HUES48 (cell line): ENCODE measurements at regions not wholly inside any gene's neighbourhood (a gene's known extent, or its start where the extent isn't known, plus 50 kb on each side); places are given as distances from the start of the nearest gene placed in this dataset.
A peak's percentile ranks its signal among the peaks of the same experiment; 100 is the strongest.

ENCODE experiments used
- H3K27ac ChIP-seq: one replicate; pipeline ENCODE4 v1.7.0; 2013; ENCODE audit warnings: low read depth, low read length, inconsistent platforms
- H3K27me3 ChIP-seq: 2 replicates; pipeline ENCODE4 v1.6.1; 2013; ENCODE audit warnings: mild to moderate bottlenecking, low read length; ENCODE audit not compliant: control insufficient read depth, insufficient read depth
- H3K36me3 ChIP-seq: 2 replicates; pipeline ENCODE4 v1.6.1; 2013; ENCODE audit warnings: low read length; ENCODE audit not compliant: control insufficient read depth, insufficient read depth
- H3K4me1 ChIP-seq: 2 replicates; pipeline ENCODE4 v1.6.1; 2013; ENCODE audit warnings: mild to moderate bottlenecking, low read length; ENCODE audit not compliant: control insufficient read depth, insufficient read depth
- H3K4me3 ChIP-seq: 2 replicates; pipeline ENCODE4 v1.5.1; 2013; ENCODE audit warnings: mild to moderate bottlenecking, low read depth, low read length
- H3K9ac ChIP-seq: 2 replicates; pipeline ENCODE4 v1.6.1; 2013; ENCODE audit warnings: mild to moderate bottlenecking, low read depth, low read length, moderate library complexity
- H3K9me3 ChIP-seq: 2 replicates; pipeline ENCODE4 v1.6.1; 2013; ENCODE audit warnings: low read length; ENCODE audit not compliant: control insufficient read depth, insufficient read depth

DNA sequence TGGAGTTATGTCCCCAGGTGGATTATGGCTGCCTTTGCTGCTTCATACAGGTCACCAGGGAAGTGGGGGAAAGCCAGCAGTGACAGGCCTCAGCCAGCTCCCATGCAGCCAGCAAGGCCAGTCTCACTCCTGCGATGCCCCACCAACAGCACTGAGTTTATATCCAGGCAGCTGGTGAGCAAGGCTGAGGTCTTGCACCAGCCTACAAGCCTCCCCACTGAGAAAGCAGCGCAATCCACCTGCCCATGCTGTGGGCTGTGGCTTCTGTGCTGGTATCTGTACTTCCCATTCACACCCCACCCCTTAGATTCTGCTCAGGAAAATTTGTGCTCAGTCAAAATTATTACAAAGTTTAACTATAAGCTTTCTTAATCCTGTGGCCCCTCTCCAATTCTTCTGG is 153.5 kb downstream of the HHIP start:
- H3K9ac ChIP-seq: no peak overlapping the region
- H3K9me3 ChIP-seq: no peaks in the 10 kb centered on the region
- H3K4me1 ChIP-seq: peaks cover 10% of the 10 kb centered on the region

DNA sequence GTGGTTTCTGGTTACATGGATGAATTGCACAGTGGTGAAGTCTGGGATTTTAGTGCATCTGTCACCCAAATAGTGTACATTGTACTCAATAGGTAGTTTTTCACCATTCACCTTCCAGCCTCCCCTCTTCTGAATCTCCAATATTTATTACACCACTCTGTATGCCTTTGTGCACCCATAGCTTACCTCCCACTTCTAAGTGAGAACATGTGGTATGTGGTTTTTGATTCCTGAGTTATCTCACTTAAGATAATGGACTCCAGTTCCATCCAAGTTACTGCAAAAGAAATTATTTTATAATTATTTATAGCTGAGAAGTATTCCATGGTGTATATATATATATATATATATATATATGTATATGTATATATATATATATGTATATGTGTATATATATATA is 155.8 kb downstream of the HHIP start:
- peaks cover 10% of the 10 kb centered on the region for H3K4me1 ChIP-seq

More for the DNA sequence above, 153.5 kb downstream of the HHIP start:
- no peaks in the 10 kb centered on the region for H3K27me3 ChIP-seq
- no peaks in the 10 kb centered on the region for H3K36me3 ChIP-seq
- no peak overlapping the region for H3K4me3 ChIP-seq
- H3K27ac ChIP-seq: no peak overlapping the region

DNA sequence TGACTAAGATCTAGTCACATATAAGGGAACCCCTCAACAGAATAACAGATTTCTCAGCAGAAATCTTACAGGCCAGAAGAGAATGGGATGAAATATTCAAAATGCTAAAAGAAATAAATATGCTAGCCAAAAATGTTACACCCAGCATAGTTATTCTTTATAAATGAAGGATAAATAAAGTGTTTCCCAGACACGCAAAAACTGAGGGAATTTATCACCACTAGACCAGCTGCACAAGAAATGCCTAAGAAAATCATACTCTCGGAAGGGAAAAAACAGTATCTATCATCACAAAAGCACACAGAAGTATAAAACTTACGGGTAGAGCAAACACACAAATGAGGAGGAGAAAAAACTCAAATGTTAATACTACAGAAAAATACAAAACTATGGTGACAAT is 162.1 kb downstream of the HHIP start:
- peaks cover 9% of the 10 kb centered on the region; the same call in 1 of the 2 replicates for H3K4me1 ChIP-seq
- H3K4me3 ChIP-seq: no peak overlapping the region
- H3K36me3 ChIP-seq: no peaks in the 10 kb centered on the region
- H3K9me3 ChIP-seq: peaks cover 11% of the 10 kb centered on the region
- H3K27me3 ChIP-seq: no peaks in the 10 kb centered on the region
- no peak overlapping the region for H3K27ac ChIP-seq
- H3K9ac ChIP-seq: no peak overlapping the region

More for the DNA sequence above, 155.8 kb downstream of the HHIP start:
- Histone ChIP-seq H3K36me3 (no peaks in the 10 kb centered on the region), H3K27ac (no peak overlapping the region), H3K27me3 (no peaks in the 10 kb centered on the region), H3K9ac (no peak overlapping the region), H3K4me3 (no peak overlapping the region), H3K9me3 (no peaks in the 10 kb centered on the region)

DNA sequence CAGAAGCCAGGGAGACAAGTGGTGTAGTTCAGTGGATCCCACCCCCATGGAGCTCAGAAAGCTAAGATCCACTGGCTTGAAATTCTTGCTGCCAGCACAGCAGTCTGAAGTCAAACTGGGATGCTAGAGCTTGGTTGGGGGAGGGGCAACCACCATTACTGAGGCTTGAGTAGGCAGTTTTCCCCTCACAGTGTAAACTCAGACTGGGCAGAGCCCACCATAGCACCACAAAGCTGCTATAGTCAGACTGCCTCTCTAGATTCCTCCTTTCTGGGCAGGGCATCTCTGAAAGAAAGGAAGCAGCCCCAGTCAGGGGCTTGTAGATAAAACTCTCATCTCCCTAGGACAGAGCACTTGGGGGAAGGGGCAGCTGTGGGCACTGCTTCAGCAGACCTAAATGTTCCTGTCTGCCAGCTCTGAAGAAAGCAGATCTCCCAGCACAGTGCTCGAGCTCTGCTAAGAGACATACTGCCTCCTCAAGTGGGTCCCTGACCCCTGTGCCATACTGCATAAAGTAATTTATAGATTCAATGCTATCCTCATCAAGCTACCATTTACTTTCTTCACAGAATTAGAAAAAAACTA is 163.2 kb downstream of the HHIP start:
- Histone ChIP-seq H3K9ac (peak overlapping the region; percentile 45), H3K4me3 (peak overlapping the region; percentile 39; the same call in 1 of the 2 replicates), H3K36me3 (no peaks in the 10 kb centered on the region)

DNA sequence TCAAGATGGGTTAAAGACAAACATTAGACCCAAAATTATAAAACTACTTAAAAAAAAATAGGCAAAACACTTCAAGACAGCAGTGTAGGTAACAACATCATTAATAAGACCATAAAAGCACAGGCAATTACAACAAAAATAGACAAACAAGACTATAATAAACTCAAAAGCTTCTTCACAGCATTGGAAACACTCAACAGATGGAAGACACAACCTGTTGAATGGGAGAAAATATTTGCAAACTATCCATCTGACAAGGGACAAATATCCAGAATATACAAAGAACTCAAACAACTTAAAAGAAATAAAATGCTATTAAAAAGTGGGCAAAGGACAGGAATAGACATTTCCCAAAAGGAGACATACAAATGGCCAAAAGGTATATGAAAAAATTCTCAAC is 170.7 kb downstream of the HHIP start:
- Histone ChIP-seq H3K9ac (no peak overlapping the region), H3K27ac (no peak overlapping the region), H3K27me3 (no peaks in the 10 kb centered on the region), H3K36me3 (no peaks in the 10 kb centered on the region), H3K4me3 (no peak overlapping the region), H3K9me3 (peaks cover 6% of the 10 kb centered on the region; the same call in 1 of the 2 replicates), H3K4me1 (no peaks in the 10 kb centered on the region)

More for the DNA sequence above, 163.2 kb downstream of the HHIP start:
- Histone ChIP-seq H3K4me1 (peaks cover 9% of the 10 kb centered on the region; the same call in 1 of the 2 replicates), H3K9me3 (peaks cover 15% of the 10 kb centered on the region), H3K27me3 (no peaks in the 10 kb centered on the region), H3K27ac (peak overlapping the region; percentile 58)

DNA sequence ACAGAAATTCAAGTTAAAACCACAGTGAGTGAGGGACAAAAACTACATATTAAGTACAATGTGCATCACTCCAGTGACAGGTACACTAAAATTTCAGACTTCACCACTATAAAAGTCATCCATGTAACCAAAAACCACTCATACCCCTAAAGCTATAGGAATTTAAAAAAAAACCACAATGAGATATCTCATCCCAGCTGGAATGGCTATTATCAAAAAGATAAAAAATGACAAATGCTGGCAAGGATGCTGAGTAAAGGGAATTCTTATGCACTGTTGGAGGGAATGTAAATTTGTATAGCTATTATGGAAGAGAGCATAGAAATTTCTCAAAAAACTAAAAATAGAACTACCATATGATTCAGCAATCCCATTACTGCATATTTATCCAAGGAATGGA is 171.1 kb downstream of the HHIP start:
- no peak overlapping the region for H3K9ac ChIP-seq
- no peak overlapping the region for H3K4me3 ChIP-seq
- H3K9me3 ChIP-seq: peaks cover 6% of the 10 kb centered on the region; the same call in 1 of the 2 replicates
- H3K27me3 ChIP-seq: no peaks in the 10 kb centered on the region
- no peak overlapping the region for H3K27ac ChIP-seq
- H3K4me1 ChIP-seq: no peaks in the 10 kb centered on the region
- H3K36me3 ChIP-seq: no peaks in the 10 kb centered on the region

DNA sequence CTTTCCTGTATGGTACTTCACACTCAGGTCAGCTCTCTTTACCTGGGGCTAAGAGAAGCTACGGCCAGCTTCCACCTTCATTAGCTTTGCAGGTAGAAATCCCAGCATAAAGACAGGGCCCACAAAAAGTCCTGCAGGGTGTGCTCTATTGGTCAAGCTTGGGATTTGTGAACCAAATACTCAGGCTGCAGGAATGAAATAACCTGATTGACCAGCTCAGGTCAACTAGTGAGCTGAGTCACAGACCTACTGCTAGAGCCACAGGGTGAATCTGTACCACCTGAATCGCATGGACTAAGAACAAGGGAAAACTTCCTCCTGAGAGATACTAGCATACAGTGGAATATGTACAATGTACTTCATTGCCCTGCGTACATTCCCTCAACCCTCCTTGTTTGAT is 172.2 kb downstream of the HHIP start:
- Histone ChIP-seq H3K4me1 (no peaks in the 10 kb centered on the region), H3K9ac (no peak overlapping the region), H3K27me3 (no peaks in the 10 kb centered on the region), H3K27ac (no peak overlapping the region), H3K4me3 (no peak overlapping the region), H3K36me3 (no peaks in the 10 kb centered on the region), H3K9me3 (peaks cover 4% of the 10 kb centered on the region; the same call in 1 of the 2 replicates)

DNA sequence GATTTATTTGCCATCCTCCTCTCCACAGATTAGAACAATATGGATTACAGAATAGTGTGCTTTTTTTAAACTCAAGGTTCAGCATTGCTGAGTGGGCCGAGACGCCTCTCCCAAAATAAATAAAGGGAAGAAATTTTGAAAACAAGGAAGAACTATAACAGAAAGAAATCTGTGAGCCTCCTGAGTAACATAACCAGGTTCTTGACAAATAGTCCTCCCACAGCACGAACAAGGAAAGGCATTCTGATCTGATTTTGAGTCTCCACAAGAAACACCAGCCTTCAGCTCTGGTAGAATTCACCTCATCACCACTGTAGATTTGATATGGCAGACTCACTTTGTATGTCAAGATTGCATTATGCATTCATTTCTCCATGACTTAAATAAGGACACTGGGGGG is 173.6 kb downstream of the HHIP start:
- H3K4me1 ChIP-seq: no peaks in the 10 kb centered on the region
- no peak overlapping the region for H3K9ac ChIP-seq
- H3K27me3 ChIP-seq: no peaks in the 10 kb centered on the region
- no peak overlapping the region for H3K27ac ChIP-seq
- no peaks in the 10 kb centered on the region; the same call in 1 of the 2 replicates for H3K9me3 ChIP-seq
- no peak overlapping the region for H3K4me3 ChIP-seq
- H3K36me3 ChIP-seq: no peaks in the 10 kb centered on the region

DNA sequence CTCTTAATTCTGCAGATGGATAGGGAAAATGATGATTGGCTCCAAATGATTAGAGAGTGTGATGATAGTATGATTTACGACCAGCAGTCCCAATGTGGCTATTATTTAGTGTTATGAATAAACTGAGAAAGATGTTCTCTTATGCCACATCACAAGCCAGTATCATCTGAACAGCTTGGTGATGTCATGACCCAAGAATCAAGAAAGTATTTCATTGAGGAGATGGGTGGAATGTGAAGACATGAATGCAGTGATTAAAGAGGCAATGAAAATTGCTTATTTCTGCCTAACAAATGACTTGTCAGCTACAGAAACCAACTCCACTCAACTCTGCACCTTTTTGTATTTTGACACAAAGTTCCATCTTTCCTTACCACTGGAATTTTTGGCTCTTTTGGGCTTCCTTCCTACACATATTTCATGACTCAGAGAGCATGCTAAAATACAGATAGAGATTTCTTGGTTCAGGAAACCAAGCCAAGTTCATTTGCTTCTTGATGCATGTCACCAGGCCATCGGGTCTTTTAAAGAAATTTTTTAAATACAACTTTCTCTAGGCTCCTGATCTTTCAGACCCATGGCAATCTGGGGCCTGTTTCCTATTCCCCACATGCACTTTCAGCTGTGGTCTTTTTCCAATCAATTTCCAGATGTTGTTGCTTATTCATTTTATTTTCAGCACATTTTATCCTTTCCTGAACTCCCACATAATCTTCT is 174.2 kb downstream of the HHIP start:
- H3K9me3 ChIP-seq: no peaks in the 10 kb centered on the region; the same call in 1 of the 2 replicates
- no peaks in the 10 kb centered on the region for H3K36me3 ChIP-seq
- H3K4me3 ChIP-seq: no peak overlapping the region
- no peaks in the 10 kb centered on the region for H3K27me3 ChIP-seq
- H3K4me1 ChIP-seq: no peaks in the 10 kb centered on the region
- no peak overlapping the region for H3K27ac ChIP-seq
- H3K9ac ChIP-seq: no peak overlapping the region

DNA sequence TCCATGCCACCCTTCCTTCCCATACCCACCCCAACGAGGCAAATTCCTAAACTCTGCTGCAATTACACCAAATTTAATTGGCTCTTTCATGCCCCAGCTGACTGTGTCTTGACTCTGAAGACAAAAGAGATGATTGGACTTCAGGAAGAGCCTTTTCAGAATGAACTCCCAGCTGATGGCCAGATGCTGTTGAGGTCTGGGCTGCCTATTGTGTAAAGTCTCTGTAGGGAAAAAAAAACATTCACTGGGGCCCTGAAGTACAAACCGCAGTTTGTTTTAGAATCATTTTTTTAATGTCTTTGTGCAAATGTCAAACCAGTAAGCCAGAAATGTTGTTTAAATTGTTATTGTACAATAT is 174.8 kb downstream of the HHIP start:
- Histone ChIP-seq H3K27me3 (no peaks in the 10 kb centered on the region), H3K9ac (no peak overlapping the region), H3K4me3 (no peak overlapping the region), H3K9me3 (no peaks in the 10 kb centered on the region; the same call in 1 of the 2 replicates), H3K36me3 (no peaks in the 10 kb centered on the region), H3K27ac (no peak overlapping the region), H3K4me1 (no peaks in the 10 kb centered on the region)

DNA sequence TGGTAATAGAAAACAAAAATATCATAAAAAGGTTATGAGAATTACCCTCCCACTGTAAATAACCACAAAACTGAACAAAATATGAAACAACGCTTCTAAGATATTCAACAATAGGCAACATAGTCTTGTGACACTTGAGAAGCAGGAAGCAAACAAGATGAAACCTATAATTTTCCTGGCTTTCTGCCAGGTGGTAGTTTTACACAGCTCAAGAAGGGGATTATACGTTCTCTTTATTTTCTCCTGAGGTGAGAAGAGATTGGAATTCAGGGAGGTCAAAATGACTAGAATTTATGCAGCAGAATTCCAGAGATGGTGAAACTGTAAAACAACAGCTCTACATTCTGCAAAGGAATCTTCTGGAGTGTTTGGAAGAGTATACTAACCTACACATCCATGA is 186.0 kb downstream of the HHIP start:
- H3K27me3 ChIP-seq: no peaks in the 10 kb centered on the region
- H3K4me1 ChIP-seq: no peaks in the 10 kb centered on the region
- H3K27ac ChIP-seq: no peak overlapping the region
- H3K4me3 ChIP-seq: no peak overlapping the region
- no peaks in the 10 kb centered on the region for H3K9me3 ChIP-seq
- no peak overlapping the region for H3K9ac ChIP-seq
- no peaks in the 10 kb centered on the region for H3K36me3 ChIP-seq
